PC-3 (cell line): ENCODE measurements at regions not wholly inside any gene's neighbourhood (a gene's known extent, or its start where the extent isn't known, plus 50 kb on each side); places are given as distances from the start of the nearest gene placed in this dataset.

Source experiments
- CTCF ChIP-seq: fragments of 300-600 bp; sonication (generic); conservative IDR thresholded peaks from 2 replicates; pipeline ENCODE4 v1.5.1; 2017; ENCODE audit warnings: antibody characterized with exemption, low read depth, mild to moderate bottlenecking, low read length
- EZH2phosphoT487 ChIP-seq: fragments of 300-600 bp; sonication (generic); IDR thresholded peaks from 2 replicates; pipeline ENCODE4 v1.6.1; 2018; ENCODE audit warnings: mild to moderate bottlenecking, antibody characterized with exemption, low read length, borderline replicate concordance

- TF ChIP-seq CTCF (no peak), EZH2phosphoT487 (no peak)
Observed at GRCh38 chr12:84604551-84604950, 308.0 kb downstream of the SLC6A15 start.
